ENCODE measurements at regions not wholly inside any gene's neighbourhood (a gene's known extent, or its start where the extent isn't known, plus 50 kb on each side); places are given as distances from the start of the nearest gene placed in this dataset.

DNA sequence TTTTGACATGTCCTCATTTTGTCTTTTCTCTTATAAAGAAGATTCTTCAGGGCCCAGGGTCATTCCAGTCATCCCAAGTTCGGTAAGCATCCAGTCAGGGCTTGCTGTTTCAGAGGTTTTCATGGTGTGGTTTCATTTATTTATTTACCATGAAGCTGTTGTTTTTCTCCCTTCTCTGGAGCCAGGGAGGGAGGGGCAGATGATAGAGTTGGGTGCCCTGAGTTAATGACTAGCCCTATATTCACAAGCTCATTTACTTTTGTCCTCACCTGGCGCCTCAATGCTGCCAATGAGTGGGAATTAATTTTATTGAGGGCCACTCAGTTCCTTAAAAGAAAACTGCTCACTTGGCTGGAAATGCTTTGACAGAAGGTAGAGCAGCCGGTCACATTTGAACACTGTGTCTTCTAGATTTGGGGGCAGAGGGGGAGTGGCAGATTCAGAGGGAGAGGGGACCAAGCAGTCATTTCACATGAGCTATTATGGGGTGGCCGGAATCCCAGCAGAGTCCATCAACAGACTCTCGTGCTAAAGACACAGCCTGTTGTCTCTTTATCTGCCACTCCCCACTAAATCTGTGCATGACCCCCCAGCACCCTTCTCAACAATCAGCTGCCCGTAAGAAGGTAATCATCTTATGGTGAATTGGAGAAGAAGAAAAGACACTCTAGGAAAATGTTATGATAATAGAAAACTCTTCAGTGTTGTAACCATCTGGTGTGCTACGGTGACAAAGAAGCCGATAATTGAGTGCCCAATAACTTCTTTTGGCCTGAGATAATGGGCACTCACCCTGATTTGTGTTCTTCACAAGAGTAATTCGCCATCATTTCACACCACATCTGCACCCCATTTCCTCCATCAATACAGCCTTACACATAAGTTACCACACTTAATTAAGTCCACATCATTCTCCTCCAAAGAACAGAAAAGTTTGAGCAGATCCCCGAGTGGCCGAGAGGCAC lies 573.5 kb upstream of the JAG1 start:
- no peak for DNase-seq (ENCODE audit: low spot score)

DNA sequence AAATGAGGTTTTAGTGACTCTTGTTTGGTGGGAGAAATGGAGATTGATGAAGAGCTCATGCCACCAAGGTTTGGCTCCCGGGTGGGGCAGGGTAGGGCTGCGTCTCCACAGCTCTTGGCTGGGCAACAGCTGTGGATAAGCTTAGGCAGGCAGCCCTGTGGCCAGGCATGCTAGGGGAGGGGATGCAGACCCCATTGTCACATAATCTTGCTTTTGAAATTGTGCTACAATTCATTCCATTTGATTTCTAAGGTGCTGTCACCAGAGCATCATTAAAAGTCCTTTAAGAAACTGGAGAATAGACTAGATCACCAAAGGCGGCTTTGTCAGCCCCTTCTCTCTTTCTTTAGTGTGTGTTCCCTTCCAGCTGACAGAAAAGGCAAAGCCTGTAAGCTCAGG lies 574.2 kb upstream of the JAG1 start:
- DNase-seq (ENCODE audit: low spot score) = no peak

DNA sequence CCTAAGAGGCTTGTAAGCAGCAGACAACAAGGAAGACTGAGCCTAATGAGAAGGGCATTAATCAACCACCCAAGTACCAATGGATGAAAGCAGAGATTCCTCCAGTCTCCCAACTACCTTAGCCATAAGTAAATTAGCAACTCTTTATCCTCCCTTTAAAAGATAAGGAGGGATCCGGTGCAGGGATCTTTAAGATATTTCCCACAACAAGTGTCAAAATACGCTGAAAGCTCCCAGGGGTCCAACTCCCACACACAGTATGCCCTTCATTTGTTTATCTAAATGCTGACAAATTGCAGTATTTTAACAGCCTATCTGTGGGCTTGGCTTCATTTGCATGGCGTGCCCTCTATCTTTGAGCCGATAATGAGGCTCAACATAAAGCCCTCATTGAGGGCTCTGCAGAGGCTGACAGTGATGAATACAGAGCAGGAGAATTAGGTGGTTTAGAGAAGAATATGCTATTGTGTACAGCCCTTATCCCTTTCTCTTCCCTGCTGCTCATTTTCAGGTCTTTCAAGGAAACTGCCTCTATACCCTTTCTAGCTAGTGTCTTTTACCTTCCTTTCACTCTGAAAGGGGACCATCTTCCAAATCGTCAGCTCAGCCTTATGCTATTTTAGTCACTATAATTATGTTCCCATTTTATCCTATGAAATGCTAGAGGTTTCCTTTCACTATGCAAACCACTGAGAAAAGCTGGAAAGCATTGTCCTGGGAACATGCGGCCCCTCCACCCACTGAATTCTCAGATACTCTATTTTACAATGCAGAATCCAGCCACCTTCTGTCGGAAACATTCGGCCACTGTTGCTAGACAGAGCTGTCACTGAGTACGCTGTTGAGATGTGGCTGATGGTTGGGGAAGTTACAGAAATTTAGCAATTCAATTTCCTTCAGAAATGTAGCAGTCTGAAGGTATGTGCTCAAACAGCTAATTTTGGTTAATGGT lies 575.2 kb upstream of the JAG1 start:
- peak; percentile 52 for DNase-seq (ENCODE audit: low spot score)

DNA sequence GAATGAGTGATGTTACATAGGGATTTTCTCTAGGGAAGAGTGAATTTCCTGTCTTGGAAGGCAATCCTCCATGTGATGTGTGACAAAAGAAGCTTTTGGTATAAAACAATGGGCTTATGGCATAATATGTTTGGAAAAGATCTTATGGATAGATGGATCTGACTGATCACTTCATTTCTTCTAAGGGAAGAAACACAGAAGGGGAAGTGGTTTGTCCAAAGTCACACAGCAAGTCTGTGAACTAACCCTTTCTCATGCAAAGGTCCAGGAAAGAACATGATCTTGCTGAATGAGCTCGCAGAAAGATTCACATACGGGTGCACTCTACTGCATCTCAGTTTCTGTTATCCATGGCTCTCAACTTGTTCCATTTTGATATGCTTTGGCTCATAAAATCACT lies 575.9 kb upstream of the JAG1 start:
- no peak for DNase-seq (ENCODE audit: low spot score)

DNA sequence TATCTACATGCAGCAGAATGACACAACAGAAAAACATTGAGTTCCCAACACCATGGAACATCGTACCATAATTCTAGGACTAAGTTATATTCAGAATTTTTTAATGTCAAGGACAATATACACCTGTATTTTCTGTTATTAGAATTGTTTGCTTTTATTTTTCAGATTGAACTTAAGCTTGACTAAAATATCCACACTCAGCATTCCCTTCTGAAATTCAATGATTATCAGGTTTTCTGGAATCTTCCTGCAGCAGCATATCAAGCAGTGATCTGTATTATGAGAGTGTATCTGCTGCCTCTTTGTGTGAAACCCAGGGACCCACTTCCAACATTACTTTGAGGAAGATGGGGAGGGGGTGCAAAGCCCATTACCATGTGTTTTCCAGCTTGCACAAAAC lies 578.6 kb upstream of the JAG1 start:
- DNase-seq (ENCODE audit: low spot score) = no peak

DNA sequence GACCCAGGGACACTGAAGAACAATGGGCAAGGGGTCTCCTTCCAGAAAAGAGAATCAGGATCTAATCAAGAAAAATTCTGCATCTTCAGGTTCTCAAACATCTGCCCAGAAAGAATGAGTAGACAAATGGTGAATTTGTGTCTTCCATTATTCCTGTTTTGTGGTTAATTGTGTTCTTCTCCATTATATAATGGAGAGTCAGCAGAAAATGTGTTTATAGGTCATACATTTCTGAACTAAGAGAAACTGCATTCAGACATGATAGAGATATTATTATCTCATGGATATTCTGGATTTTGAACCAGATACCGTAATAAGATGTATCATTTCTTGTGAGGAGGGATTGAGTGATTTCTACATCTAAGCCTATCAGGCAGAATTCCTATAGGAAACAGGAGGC lies 581.7 kb upstream of the JAG1 start:
- DNase-seq (ENCODE audit: low spot score) = no peak

DNA sequence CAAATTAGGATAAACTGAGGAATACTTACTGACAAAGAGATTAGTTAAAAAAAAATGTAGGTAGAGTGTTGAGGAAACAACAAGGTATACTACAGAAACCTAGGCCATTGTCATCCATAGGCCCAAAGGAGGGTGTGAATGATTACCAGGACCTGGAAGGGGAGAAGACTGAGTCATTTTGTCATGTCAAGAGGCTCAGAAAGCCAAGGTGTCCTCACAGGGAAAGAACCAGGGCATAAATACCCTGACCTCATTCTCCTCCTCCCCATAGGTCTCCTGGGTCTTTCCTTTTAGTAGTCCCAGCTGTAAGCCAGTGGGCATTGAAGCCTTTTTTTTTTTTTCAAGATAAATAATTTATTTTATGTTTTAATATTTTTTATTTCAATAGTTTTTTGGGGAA lies 582.1 kb upstream of the JAG1 start:
- DNase-seq (ENCODE audit: low spot score) = no peak

DNA sequence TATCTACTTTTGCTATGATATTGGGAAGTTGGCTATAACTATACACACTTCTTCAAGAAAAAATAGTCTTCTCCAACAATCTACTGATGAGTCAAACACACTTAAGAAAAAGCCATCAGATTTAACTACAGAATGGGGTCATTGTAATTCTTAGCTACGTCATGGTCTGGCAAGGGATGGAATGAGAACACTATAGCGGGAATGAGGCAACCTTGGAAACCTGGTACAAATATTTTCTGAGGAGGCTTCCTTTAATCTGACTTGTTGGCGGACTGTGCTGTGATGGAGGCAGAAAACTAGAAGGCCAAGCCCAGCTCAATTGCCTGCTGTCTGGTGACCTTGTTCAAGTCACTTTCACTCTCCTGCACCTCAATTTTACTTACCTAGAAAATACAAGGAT lies 586.8 kb upstream of the JAG1 start:
- DNase-seq (ENCODE audit: low spot score) = no peak

DNA sequence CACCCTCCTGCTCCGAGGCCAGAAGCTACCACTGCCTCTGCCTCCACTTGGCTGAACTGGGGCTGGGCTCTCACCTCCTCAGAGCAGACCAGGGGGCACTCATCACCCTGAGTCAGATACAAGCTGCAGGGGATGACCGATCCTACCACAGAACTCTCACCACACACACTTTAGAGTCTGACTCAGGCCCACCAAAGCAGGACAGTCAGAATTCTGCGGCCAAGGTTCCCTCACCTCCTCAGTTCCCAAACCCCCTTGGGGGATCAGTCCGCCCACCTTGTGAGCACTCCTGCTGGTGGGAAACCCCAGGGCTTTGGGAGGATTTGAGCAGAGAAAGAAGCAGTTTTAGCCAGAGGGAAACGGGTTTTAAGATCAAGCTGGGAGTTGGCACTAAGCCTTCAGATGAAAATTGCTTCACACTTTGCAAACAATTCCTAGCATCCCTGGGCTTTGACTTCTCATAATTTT lies 587.8 kb upstream of the JAG1 start:
- no peak for DNase-seq (ENCODE audit: low spot score)

DNA sequence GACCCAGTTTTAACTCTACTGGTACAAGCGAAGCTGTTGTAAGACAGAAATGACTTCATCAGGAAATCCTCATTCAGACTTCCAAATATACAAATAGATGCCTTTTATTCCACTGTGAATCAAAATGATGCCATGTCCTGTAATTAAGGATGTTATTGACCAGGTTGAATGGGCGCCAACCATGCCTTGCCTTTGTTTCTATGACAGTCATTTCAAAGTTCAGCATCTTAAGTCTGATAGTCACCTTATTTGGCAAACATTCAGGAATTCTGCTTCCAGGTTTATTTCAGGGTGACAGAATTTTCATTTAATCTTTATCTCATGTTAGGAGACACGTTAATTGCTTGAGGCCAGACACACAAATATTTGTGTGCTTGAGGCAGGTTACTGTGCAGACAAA lies 592.8 kb upstream of the JAG1 start:
- DNase-seq (ENCODE audit: low spot score) = no peak

DNA sequence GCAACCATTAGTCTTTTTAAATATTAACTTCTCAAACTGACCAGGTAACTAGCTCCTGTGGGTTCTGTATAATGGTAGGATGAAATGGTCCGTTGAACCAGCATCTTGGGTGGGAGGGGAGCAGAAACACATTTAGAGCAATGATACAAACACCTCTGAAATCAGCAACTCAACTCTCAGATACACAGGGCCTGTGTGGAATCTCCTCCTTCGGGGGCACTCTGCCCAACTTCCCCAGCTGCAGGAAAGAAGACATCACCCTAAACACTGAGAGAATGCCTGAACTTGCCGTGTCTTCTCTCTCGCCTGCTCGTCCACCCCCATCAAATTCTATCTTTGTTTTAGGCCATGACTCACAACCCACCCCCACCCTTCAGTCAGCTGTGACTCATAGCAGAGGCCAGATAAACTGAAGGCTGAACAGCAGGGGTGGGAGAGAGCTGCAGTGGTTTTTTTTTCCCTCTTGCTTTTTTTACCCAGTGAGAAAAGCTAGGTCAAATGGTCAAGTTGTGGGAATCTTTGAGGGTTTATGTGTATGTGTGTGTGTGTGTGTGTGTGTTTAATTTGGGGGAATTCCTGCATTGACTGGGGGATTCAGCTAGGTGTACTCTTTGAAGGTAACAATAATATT lies 593.4 kb upstream of the JAG1 start:
- DNase-seq (ENCODE audit: low spot score) = no peak

DNA sequence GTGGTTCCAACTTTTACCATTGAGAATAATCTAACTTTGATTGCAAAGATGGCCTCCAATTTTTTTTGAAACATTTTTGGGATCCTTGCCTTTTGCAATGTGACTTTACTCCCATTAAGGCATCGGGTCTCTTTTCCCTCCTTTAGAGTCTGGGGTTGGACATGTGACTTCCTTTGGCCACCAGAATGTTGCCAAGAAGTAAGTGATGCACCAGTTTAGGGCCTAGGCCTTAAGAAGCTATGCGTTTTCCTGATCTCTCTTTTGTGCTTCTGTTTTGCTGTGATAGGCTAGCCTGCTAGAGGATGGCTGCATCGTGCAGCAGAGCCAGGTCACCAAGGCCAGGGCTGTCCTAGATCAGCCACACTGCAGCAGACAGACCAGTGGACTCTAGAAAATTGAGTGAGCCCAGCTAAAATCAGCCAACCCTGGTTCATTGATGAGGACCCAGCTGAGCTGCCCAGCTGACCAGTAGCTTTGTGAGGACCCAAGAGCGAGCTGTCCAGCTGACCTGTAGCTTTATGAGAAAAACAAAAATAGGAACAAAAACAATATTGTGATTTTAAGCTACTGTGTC lies 594.0 kb upstream of the JAG1 start:
- no peak for DNase-seq (ENCODE audit: low spot score)

DNA sequence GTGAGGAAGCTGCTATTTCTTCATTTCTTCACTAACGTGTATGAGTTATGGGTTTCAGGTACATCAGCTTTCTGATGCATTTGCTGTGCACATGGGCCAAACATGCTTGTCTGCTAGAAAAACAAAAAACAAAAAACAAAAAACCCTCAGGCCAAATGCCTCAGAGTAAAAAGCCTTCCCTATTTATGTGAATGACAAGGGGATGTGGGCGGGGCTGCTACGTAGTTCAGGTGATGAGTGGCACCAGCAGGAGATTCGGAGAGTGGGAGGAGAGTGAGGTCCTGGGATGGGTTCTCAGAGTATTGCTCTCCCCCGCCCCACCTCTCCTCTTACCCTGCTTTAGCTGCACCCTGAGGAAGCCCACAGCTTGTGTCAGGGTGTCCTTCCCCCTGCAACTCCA lies 596.8 kb upstream of the JAG1 start:
- no peak for DNase-seq (ENCODE audit: low spot score)

DNA sequence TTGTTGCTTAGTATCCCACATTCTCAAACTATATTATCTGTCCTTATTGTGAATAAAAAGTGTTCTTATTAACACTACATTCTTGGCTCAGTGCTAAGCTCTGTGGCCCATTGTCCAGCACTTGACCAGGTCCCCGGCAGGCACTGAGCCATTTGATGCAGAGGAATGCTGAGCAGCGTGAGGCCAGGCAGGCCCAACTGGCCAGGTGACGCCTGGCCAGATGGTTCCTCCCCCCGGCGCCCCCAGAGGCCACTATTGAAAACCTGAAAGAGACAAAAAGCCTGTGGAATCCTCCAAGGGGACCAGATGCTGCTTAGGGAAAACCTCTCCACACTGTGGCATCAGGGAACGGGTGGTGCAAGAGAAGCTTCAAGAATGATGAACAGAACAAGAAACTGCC lies 597.5 kb upstream of the JAG1 start:
- DNase-seq (ENCODE audit: low spot score) = peak; percentile 40

DNA sequence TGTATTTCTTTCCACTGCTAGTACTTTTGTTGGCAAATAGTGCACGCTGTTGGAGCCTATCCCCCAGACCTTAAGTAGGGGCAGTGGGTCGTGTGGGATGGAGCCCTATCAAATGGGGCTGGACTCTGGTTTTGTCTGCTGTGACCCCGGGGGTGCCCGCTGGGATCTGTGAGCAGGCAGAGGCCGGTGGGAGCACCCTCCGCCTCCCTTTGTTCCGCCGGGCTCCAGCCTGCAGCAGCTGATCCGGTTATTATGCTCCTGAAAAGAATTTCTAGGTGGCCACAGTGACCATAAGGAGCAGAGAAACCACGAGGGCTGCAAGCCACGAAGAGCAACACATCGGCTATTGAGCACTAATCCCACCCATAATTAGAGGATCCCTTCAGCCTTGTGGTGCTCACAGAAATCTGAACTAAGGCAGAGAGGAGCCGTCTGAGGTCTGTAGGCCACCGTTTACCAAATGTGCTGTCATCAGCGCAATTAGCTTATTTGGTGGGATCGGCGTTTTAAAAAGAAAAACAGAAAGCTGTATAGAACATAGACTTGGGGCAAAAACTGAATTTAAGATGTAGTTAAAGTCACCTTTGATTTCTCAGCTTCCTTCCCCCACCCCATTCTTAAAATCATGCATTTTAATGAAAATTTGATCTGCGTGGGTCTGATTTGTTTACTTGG lies 598.3 kb upstream of the JAG1 start:
- DNase-seq (ENCODE audit: low spot score) = no peak

DNA sequence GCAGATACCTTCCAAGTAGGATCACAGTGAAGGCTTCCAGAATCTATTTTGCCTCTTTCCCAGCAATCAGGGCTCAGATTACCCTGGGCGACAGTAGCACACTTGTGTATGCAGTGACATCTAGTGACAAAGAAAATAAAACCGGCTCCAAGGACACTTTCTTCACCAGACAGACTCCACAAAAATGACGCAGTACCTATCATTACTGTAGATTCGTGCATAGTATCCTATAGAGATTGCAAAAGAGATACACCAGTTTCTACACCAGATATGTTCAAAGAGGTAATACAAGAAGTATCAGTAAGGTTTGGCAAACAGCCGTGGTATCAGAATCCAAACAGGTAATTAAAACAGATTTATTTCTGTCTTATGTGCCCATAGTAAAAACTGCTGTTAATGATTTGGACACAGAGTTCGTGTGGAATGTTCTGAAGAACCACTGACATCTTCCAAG lies 600.4 kb upstream of the JAG1 start:
- peak; percentile 75 for DNase-seq (ENCODE audit: low spot score)

DNA sequence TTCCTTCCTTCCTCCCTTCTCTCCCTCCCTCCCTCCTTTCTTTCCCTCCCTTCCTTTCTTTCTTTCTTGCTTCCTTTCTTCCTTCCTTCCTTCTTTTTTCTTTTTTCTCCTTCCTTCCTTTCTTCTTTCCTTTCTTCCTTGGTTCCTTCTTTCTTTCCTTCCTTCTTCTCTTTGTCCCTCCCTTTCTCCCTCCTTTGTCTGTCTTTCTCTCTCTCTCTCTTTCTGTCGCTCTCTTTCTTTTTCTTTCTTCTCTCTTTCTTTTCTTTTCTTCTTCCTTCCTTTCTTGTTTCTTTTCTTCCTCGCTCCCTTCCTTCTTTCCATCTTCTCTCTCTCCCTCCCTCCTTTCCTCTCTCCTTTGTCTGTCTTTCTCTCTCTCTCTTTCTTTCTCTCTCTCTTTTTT lies 601.9 kb upstream of the JAG1 start:
- DNase-seq (ENCODE audit: low spot score) = no peak

DNA sequence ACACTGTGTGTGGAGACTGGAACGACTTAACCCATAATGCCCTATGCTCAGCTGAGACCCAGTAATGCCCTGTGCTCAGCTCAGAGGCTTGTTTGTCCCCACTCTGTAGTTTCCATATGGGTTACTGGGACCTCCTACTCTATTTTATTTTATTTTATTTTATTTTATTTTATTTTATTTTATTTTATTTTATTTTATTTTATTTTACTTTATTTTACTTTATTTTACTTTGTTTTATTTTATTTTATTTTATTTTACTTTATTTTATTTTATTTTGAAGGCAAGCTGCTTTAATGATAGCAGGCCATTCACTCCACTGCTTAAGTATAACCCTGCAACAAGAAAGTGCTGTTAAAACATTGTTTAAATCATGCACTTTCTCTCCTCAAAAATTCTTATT lies 603.4 kb upstream of the JAG1 start:
- no peak for DNase-seq (ENCODE audit: low spot score)

DNA sequence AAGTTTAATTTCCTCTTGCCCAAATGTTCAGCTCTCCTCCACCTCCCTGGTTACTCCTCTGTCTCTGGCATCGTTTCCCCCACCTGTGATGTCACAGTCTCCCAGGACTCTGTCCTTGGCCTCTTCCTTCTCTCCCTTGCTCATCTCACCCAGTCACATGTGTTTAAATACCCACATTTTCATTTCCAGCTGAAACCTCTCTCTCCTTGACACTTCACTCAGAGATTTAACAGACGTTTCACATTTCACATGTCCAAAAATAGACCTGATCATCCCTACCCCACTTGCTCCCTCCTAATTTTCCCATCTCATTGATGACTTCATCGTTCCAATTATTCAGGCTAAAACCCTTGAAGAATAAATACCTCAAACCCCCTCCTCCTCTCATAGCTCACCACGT lies 604.1 kb upstream of the JAG1 start:
- DNase-seq (ENCODE audit: low spot score) = no peak

DNA sequence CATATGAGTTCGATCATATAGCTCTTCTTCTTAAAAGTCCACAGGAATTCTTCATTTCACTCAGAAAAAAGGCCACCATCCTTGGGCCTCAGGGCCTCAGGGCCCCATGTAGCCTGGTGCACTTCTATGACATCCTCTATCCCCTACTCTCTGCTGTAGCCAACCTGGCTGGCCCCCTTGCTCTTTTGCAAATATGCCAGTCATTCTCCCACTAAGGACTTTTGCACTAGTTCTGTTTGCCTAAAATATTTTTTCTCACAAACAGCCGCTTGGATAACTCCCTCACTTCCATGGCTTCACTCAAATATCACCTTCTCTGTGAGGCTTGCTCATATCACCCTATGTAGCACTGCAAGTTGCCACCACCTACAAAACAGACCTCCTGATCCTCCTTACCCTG lies 604.7 kb upstream of the JAG1 start:
- DNase-seq (ENCODE audit: low spot score) = no peak

DNA sequence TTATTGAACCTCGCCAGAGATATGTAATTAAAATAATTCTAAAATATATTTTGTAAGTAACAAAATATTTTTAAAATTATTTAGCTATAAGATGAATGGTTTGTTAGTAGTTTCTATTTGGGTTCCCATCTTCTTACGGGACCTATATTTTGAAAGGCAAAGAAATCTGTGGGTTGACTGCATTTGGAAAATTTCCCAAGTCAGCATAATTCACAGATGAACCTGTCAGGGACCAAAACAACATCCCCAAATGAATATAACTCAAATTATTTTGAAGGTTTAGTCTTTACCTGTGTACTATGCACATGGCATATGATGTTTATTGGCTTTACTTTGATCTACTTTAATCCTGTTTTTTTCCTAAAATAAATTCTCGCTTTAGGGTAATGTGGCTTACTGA lies 607.4 kb upstream of the JAG1 start:
- DNase-seq (ENCODE audit: low spot score) = no peak

Data from D341Med (cell line).